Ectodermal cell (in vitro differentiated cells): ENCODE measurements at regions not wholly inside any gene's neighbourhood (a gene's known extent, or its start where the extent isn't known, plus 50 kb on each side); places are given as distances from the start of the nearest gene placed in this dataset.

Experiments used
- H3K27ac ChIP-seq: 2 replicates; pipeline ENCODE4 v1.7.0; 2013; ENCODE audit warnings: mild to moderate bottlenecking, low read depth, low read length; ENCODE audit not compliant: insufficient read depth, poor library complexity, severe bottlenecking
- H3K27me3 ChIP-seq: 2 replicates; pipeline ENCODE4 v1.7.0; 2013; ENCODE audit warnings: mild to moderate bottlenecking, low read length; ENCODE audit not compliant: insufficient read depth, control insufficient read depth, poor library complexity, severe bottlenecking
- H3K36me3 ChIP-seq: one replicate; pipeline ENCODE4 v1.7.0; 2013; ENCODE audit warnings: low read length; ENCODE audit not compliant: control insufficient read depth, insufficient read depth
- H3K4me1 ChIP-seq: one replicate; pipeline ENCODE4 v1.7.0; 2013; ENCODE audit warnings: low read length; ENCODE audit not compliant: control insufficient read depth, insufficient read depth
- H3K4me3 ChIP-seq: 2 replicates; pipeline ENCODE4 v1.7.0; 2013; ENCODE audit warnings: low read depth, low read length, control low read depth; ENCODE audit not compliant: insufficient read depth
- H3K9me3 ChIP-seq: 2 replicates; pipeline ENCODE4 v1.7.0; 2013; ENCODE audit warnings: mild to moderate bottlenecking, low read length, moderate library complexity; ENCODE audit not compliant: control insufficient read depth
- WGBS, 2 experiments: methylation state at CpG; one replicate each; pipeline ENCODE4 v1.1.7; 2013; ENCODE audit warnings: missing lambda C conversion rate in 2 of 2; 5-methylcytosine and 5-hydroxymethylcytosine counted together

GRCh38 chr12:27179400-27180214 lies 64.5 kb upstream of the STK38L start:
- 93 to 94% methylated on average over 6 of the region's 6 CpGs for WGBS, 2 experiments
- H3K9me3 ChIP-seq: no peaks in the 10 kb centered on the region
- H3K27me3 ChIP-seq: no peaks in the 10 kb centered on the region
- H3K36me3 ChIP-seq: no peaks in the 10 kb centered on the region
- H3K4me3 ChIP-seq: no peak overlapping the region
- no peaks in the 10 kb centered on the region for H3K4me1 ChIP-seq
- no peak overlapping the region for H3K27ac ChIP-seq

- no peak overlapping the region for H3K4me3 ChIP-seq
- no peaks in the 10 kb centered on the region for H3K9me3 ChIP-seq
- 92 to 96% methylated on average over 1 to 3 of the region's 3 CpGs for WGBS, 2 experiments
- no peaks in the 10 kb centered on the region for H3K27me3 ChIP-seq
- no peaks in the 10 kb centered on the region for H3K36me3 ChIP-seq
- no peaks in the 10 kb centered on the region for H3K4me1 ChIP-seq
- no peak overlapping the region for H3K27ac ChIP-seq
Measured at GRCh38 chr12:27180906-27181505, 63.1 kb upstream of the STK38L start.

GRCh38 chr12:27183342-27183741 lies 60.7 kb upstream of the STK38L start:
- no peaks in the 10 kb centered on the region for H3K27me3 ChIP-seq
- H3K9me3 ChIP-seq: no peaks in the 10 kb centered on the region
- 93 to 100% methylated on average over 2 of the region's 2 CpGs for WGBS, 2 experiments
- no peak overlapping the region for H3K27ac ChIP-seq
- no peak overlapping the region for H3K4me3 ChIP-seq
- no peaks in the 10 kb centered on the region for H3K4me1 ChIP-seq
- no peaks in the 10 kb centered on the region for H3K36me3 ChIP-seq

GRCh38 chr12:27185234-27186021 lies 58.7 kb upstream of the STK38L start:
- H3K27me3 ChIP-seq: no peaks in the 10 kb centered on the region
- H3K4me3 ChIP-seq: no peak overlapping the region
- no peaks in the 10 kb centered on the region for H3K4me1 ChIP-seq
- no peaks in the 10 kb centered on the region for H3K36me3 ChIP-seq
- 77 to 83% methylated on average over 4 of the region's 4 CpGs for WGBS, 2 experiments
- no peak overlapping the region for H3K27ac ChIP-seq
- no peaks in the 10 kb centered on the region for H3K9me3 ChIP-seq

- 90 to 96% methylated on average over 6 of the region's 6 CpGs for whole genome bisulfite sequencing, 2 experiments
- Histone ChIP-seq H3K27me3 (no peaks in the 10 kb centered on the region), H3K36me3 (no peaks in the 10 kb centered on the region), H3K9me3 (no peaks in the 10 kb centered on the region), H3K4me3 (no peak overlapping the region), H3K27ac (no peak overlapping the region), H3K4me1 (no peaks in the 10 kb centered on the region)
Measured at GRCh38 chr12:27186022-27186839, 57.9 kb upstream of the STK38L start.

- H3K4me3 ChIP-seq: no peak overlapping the region
- no peaks in the 10 kb centered on the region for H3K27me3 ChIP-seq
- no peaks in the 10 kb centered on the region for H3K9me3 ChIP-seq
- H3K4me1 ChIP-seq: no peaks in the 10 kb centered on the region
- H3K36me3 ChIP-seq: no peaks in the 10 kb centered on the region
- WGBS, 2 experiments: 90 to 93% methylated on average over 6 of the region's 7 CpGs
- H3K27ac ChIP-seq: no peak overlapping the region
Measured at GRCh38 chr12:27187697-27188096, 56.4 kb upstream of the STK38L start.

GRCh38 chr12:27190761-27191160 lies 53.3 kb upstream of the STK38L start:
- 94 to 98% methylated on average over 2 of the region's 2 CpGs for WGBS, 2 experiments
- H3K4me1 ChIP-seq: no peaks in the 10 kb centered on the region
- H3K27ac ChIP-seq: no peak overlapping the region
- H3K27me3 ChIP-seq: no peaks in the 10 kb centered on the region
- H3K36me3 ChIP-seq: no peaks in the 10 kb centered on the region
- no peaks in the 10 kb centered on the region for H3K9me3 ChIP-seq
- H3K4me3 ChIP-seq: no peak overlapping the region

GRCh38 chr12:27191531-27191930 lies 52.6 kb upstream of the STK38L start:
- H3K9me3 ChIP-seq: no peaks in the 10 kb centered on the region
- H3K4me1 ChIP-seq: no peaks in the 10 kb centered on the region
- no peak overlapping the region for H3K27ac ChIP-seq
- no peak overlapping the region for H3K4me3 ChIP-seq
- 100% methylated on average over 2 of the region's 2 CpGs for WGBS, 2 experiments
- H3K27me3 ChIP-seq: no peaks in the 10 kb centered on the region
- no peaks in the 10 kb centered on the region for H3K36me3 ChIP-seq

- H3K27ac ChIP-seq: no peak overlapping the region
- no peaks in the 10 kb centered on the region for H3K4me1 ChIP-seq
- no peaks in the 10 kb centered on the region for H3K9me3 ChIP-seq
- WGBS, 2 experiments: 91% methylated on average over 5 of the region's 5 CpGs
- no peaks in the 10 kb centered on the region for H3K27me3 ChIP-seq
- H3K4me3 ChIP-seq: no peak overlapping the region
- H3K36me3 ChIP-seq: no peaks in the 10 kb centered on the region
Measured at GRCh38 chr12:27192118-27192802, 51.8 kb upstream of the STK38L start.
